ENCODE measurements at regions not wholly inside any gene's neighbourhood (a gene's known extent, or its start where the extent isn't known, plus 50 kb on each side); places are given as distances from the start of the nearest gene placed in this dataset.

GRCh38 chr13:103908274-103908673 lies 842.1 kb upstream of the SLC10A2 start:
- H3K9me3 ChIP-seq (ENCODE audit: insufficient read depth, low read length): no peaks in the 10 kb centered on the region
- H3K4me2 ChIP-seq (ENCODE audit: low read length): no peak overlapping the region
- H3K9ac ChIP-seq (ENCODE audit: low read length): no peak overlapping the region
- no peaks in the 10 kb centered on the region for H3K36me3 ChIP-seq (replicated peaks; ENCODE audit: low read depth, low read length)
- H4K20me1 ChIP-seq (ENCODE audit: insufficient read depth, low read length): no peaks in the 10 kb centered on the region
- H3K79me2 ChIP-seq (ENCODE audit: low read length): no peaks in the 10 kb centered on the region
- H3K27me3 ChIP-seq (ENCODE audit: low read depth, low read length): no peaks in the 10 kb centered on the region
- H3K27ac ChIP-seq (ENCODE audit: low read length): no peak overlapping the region
- TF ChIP-seq CTCF (IDR thresholded peaks at IDR 0.05; ENCODE audit: low read depth, low read length): no peak
- no peak for TF ChIP-seq EZH2phosphoT487 (IDR thresholded peaks at IDR 0.05; ENCODE audit: low read depth)
- no peak overlapping the region for H2AFZ ChIP-seq (ENCODE audit: low read depth, low read length)
- no peaks in the 10 kb centered on the region for H3K4me1 ChIP-seq (ENCODE audit: low read length)
- H3K4me3 ChIP-seq (ENCODE audit: low read length): no peak overlapping the region

- no peaks in the 10 kb centered on the region for H3K9me3 ChIP-seq (ENCODE audit: insufficient read depth, low read length)
- H4K20me1 ChIP-seq (ENCODE audit: insufficient read depth, low read length): no peaks in the 10 kb centered on the region
- TF ChIP-seq EZH2phosphoT487 (IDR thresholded peaks at IDR 0.05; ENCODE audit: low read depth) (no peak), CTCF (IDR thresholded peaks at IDR 0.05; ENCODE audit: low read depth, low read length) (no peak)
- H3K27me3 ChIP-seq (ENCODE audit: low read depth, low read length): no peaks in the 10 kb centered on the region
- no peak overlapping the region for H3K4me3 ChIP-seq (ENCODE audit: low read length)
- no peaks in the 10 kb centered on the region for H3K79me2 ChIP-seq (ENCODE audit: low read length)
- H3K4me2 ChIP-seq (ENCODE audit: low read length): no peak overlapping the region
- no peak overlapping the region for H3K9ac ChIP-seq (ENCODE audit: low read length)
- no peaks in the 10 kb centered on the region for H3K4me1 ChIP-seq (ENCODE audit: low read length)
- H3K27ac ChIP-seq (ENCODE audit: low read length): no peak overlapping the region
- H3K36me3 ChIP-seq (replicated peaks; ENCODE audit: low read depth, low read length): no peaks in the 10 kb centered on the region
- H2AFZ ChIP-seq (ENCODE audit: low read depth, low read length): no peak overlapping the region
Observed at GRCh38 chr13:103903790-103904189, 837.6 kb upstream of the SLC10A2 start.

GRCh38 chr13:103898481-103898880 lies 832.3 kb upstream of the SLC10A2 start:
- Histone ChIP-seq H3K36me3 (replicated peaks; ENCODE audit: low read depth, low read length) (no peaks in the 10 kb centered on the region), H2AFZ (ENCODE audit: low read depth, low read length) (no peak overlapping the region), H3K4me1 (ENCODE audit: low read length) (no peaks in the 10 kb centered on the region), H3K4me3 (ENCODE audit: low read length) (no peak overlapping the region), H3K4me2 (ENCODE audit: low read length) (no peak overlapping the region), H4K20me1 (ENCODE audit: insufficient read depth, low read length) (no peaks in the 10 kb centered on the region), H3K9me3 (ENCODE audit: insufficient read depth, low read length) (no peaks in the 10 kb centered on the region), H3K9ac (ENCODE audit: low read length) (no peak overlapping the region), H3K79me2 (ENCODE audit: low read length) (no peaks in the 10 kb centered on the region), H3K27me3 (ENCODE audit: low read depth, low read length) (no peaks in the 10 kb centered on the region), H3K27ac (ENCODE audit: low read length) (no peak overlapping the region)
- no peak for TF ChIP-seq EZH2phosphoT487 (IDR thresholded peaks at IDR 0.05; ENCODE audit: low read depth)
- TF ChIP-seq CTCF (IDR thresholded peaks at IDR 0.05; ENCODE audit: low read depth, low read length): no peak

GRCh38 chr13:103895835-103896531 lies 829.8 kb upstream of the SLC10A2 start:
- Histone ChIP-seq H3K9me3 (ENCODE audit: insufficient read depth, low read length) (no peaks in the 10 kb centered on the region), H3K4me2 (ENCODE audit: low read length) (no peak overlapping the region), H3K4me3 (ENCODE audit: low read length) (no peak overlapping the region), H3K27me3 (ENCODE audit: low read depth, low read length) (no peaks in the 10 kb centered on the region), H3K4me1 (ENCODE audit: low read length) (no peaks in the 10 kb centered on the region), H3K9ac (ENCODE audit: low read length) (no peak overlapping the region), H4K20me1 (ENCODE audit: insufficient read depth, low read length) (no peaks in the 10 kb centered on the region), H3K36me3 (replicated peaks; ENCODE audit: low read depth, low read length) (no peaks in the 10 kb centered on the region), H2AFZ (ENCODE audit: low read depth, low read length) (no peak overlapping the region), H3K27ac (ENCODE audit: low read length) (no peak overlapping the region), H3K79me2 (ENCODE audit: low read length) (no peaks in the 10 kb centered on the region)
- TF ChIP-seq EZH2phosphoT487 (IDR thresholded peaks at IDR 0.05; ENCODE audit: low read depth) (no peak), CTCF (IDR thresholded peaks at IDR 0.05; ENCODE audit: low read depth, low read length) (no peak)

Measured in OCI-LY3 (cell line).